GM12878 (cell line): ENCODE measurements at regions not wholly inside any gene's neighbourhood (a gene's known extent, or its start where the extent isn't known, plus 50 kb on each side); places are given as distances from the start of the nearest gene placed in this dataset.

Experiments
- ATAC-seq: fragments of 200-7000 bp; cut with Tn5 transposase; 3 replicates; pipeline ENCODE4 v1.9.1; 2020; ENCODE audit warnings: mild to moderate bottlenecking, moderate library complexity
- BruUV-seq: library from RNA; stranded (reverse); fragments of 400-500 nt; replicated peaks from 2 replicates; lab custom pipeline; 2021; lab: Mats Ljungman, UMichigan
- CTCF ChIA-PET: fragments of 300-600 bp; sonication (Branson Sonifier 250); formaldehyde crosslinking; extraction: SDS; loops from one replicate; lab custom pipeline; 2021; ENCODE audit warnings: inconsistent platforms; lab: Yijun Ruan, JAX
- POLR2A ChIA-PET: fragments of 350-600 bp; formaldehyde crosslinking; extraction: SDS; loops from one replicate; lab custom pipeline; 2021; ENCODE audit warnings: inconsistent platforms; lab: Charles Lee
- RAD21 ChIA-PET: fragments of 300-600 bp; sonication (Branson Sonifier 250); formaldehyde crosslinking; loops from one replicate; lab custom pipeline; 2023; ENCODE audit warnings: antibody characterized with exemption; ENCODE audit not compliant: unreplicated experiment; lab: Charles Lee
- SMC1A ChIA-PET: fragments of 300-600 bp; sonication (Branson Sonifier 250); formaldehyde crosslinking; loops from one replicate; lab custom pipeline; 2023; ENCODE audit not compliant: unreplicated experiment, uncharacterized antibody; lab: Charles Lee
- DNase-seq: peaks from one replicate; pipeline ENCODE4 v3.0.0-alpha.2; 2011; ENCODE audit warnings: low read depth, low spot score
- FAIRE-seq: peaks from 3 replicates; lab custom pipeline; 2011; peaks lifted over from hg19 to GRCh38; lab: Jason Lieb, UNC
- H2AFZ ChIP-seq: 2 replicates; pipeline ENCODE4 v1.6.0; 2011; ENCODE audit warnings: low read depth, low read length, control low read depth; ENCODE audit not compliant: control insufficient read depth
- H3K27ac ChIP-seq: 2 replicates; pipeline ENCODE4 v1.5.1; 2011; ENCODE audit warnings: control low read depth; ENCODE audit not compliant: control insufficient read depth, insufficient read depth
- H3K27me3 ChIP-seq, 2 experiments: replicated peaks in 1 of 2; 2 replicates each; pipeline versions ENCODE4 v1.6.0 to v1.6.1; 2011; ENCODE audit warnings: low read length in 1 of 2; ENCODE audit not compliant: control insufficient read depth in 2 of 2, insufficient read depth in 2 of 2
- H3K36me3 ChIP-seq, 2 experiments: 2 replicates each; pipeline ENCODE4 v1.5.1; 2011; ENCODE audit warnings: low read length in 1 of 2; ENCODE audit not compliant: control insufficient read depth in 2 of 2, insufficient read depth in 2 of 2
- H3K4me1 ChIP-seq: 2 replicates; pipeline ENCODE4 v1.6.1; 2011; ENCODE audit warnings: mild to moderate bottlenecking, low read length, moderate library complexity, mixed read lengths; ENCODE audit not compliant: control insufficient read depth, insufficient read depth
- H3K4me2 ChIP-seq: 2 replicates; pipeline ENCODE4 v1.6.0; 2011; ENCODE audit warnings: control low read depth; ENCODE audit not compliant: control insufficient read depth, insufficient read depth
- H3K4me3 ChIP-seq: fragments of 200-600 bp; sonication (generic); 2 replicates; pipeline ENCODE4 v1.5.1; 2016
- H3K79me2 ChIP-seq: 2 replicates; pipeline ENCODE4 v1.6.0; 2011; ENCODE audit warnings: low read length; ENCODE audit not compliant: control insufficient read depth, insufficient read depth
- H3K9ac ChIP-seq: 2 replicates; pipeline ENCODE4 v1.8.0; 2011; ENCODE audit warnings: low read length, control low read depth, mixed read lengths; ENCODE audit not compliant: control insufficient read depth, insufficient read depth
- H3K9me3 ChIP-seq: replicated peaks from 3 replicates; pipeline ENCODE4 v1.5.1; 2011; ENCODE audit warnings: mild to moderate bottlenecking, low read length; ENCODE audit not compliant: control insufficient read depth, insufficient read depth
- H4K20me1 ChIP-seq: 2 replicates; pipeline ENCODE4 v1.6.0; 2011; ENCODE audit not compliant: control insufficient read depth, insufficient read depth
- BMI1 ChIP-seq: fragments of 450-650 bp; IDR thresholded peaks from 2 replicates; pipeline ENCODE4 v1.6.1; 2016; ENCODE audit warnings: mild to moderate bottlenecking, moderate library complexity, borderline replicate concordance
- CTCF ChIP-seq, 3 experiments: IDR thresholded peaks in 2 of 3; conservative IDR thresholded peaks in 1 of 3; 2 replicates each; pipeline ENCODE4 v1.5.1; 2011; ENCODE audit warnings: low read depth in 3 of 3, low read length in 3 of 3, mild to moderate bottlenecking in 3 of 3, control low read depth in 2 of 3, moderate library complexity in 2 of 3, inconsistent platforms in 1 of 3, mixed read lengths in 1 of 3; ENCODE audit not compliant: control insufficient read depth in 2 of 3, insufficient read depth in 1 of 3; ENCODE audit errors: extremely low read depth in 1 of 3
- HCFC1 ChIP-seq: fragments of 150-350 bp; IDR thresholded peaks from 2 replicates; pipeline ENCODE4 v1.6.1; 2014; ENCODE audit warnings: low read length
- IKZF1 ChIP-seq: fragments of 450-650 bp; conservative IDR thresholded peaks from 2 replicates; pipeline ENCODE4 v1.6.1; 2017; ENCODE audit warnings: antibody characterized with exemption, mild to moderate bottlenecking
- NKRF ChIP-seq: fragments of 450-650 bp; conservative IDR thresholded peaks from 2 replicates; pipeline ENCODE4 v1.6.1; 2017; ENCODE audit warnings: mild to moderate bottlenecking, moderate library complexity
- PML ChIP-seq: IDR thresholded peaks from 2 replicates; pipeline ENCODE4 v1.6.1; 2012; ENCODE audit warnings: low read length, inconsistent platforms
- RAD21 ChIP-seq: IDR thresholded peaks from 2 replicates; pipeline ENCODE4 v1.6.1; 2011; ENCODE audit warnings: mild to moderate bottlenecking, low read depth, low read length, moderate library complexity; ENCODE audit not compliant: insufficient read depth
- RAD51 ChIP-seq: fragments of 450-650 bp; IDR thresholded peaks from 2 replicates; pipeline ENCODE4 v1.6.1; 2016; ENCODE audit warnings: moderate library complexity, mild to moderate bottlenecking, inconsistent platforms
- RCOR1 ChIP-seq: conservative IDR thresholded peaks from 2 replicates; pipeline ENCODE4 v1.6.1; 2012; ENCODE audit warnings: low read depth, low read length, improper control_type of control experiment
- SMARCA5 ChIP-seq: fragments of 450-650 bp; IDR thresholded peaks from 2 replicates; pipeline ENCODE4 v1.6.1; 2017; ENCODE audit warnings: mild to moderate bottlenecking
- SMC3 ChIP-seq: IDR thresholded peaks from 2 replicates; pipeline ENCODE4 v1.6.1; 2011; ENCODE audit warnings: low read length, improper control_type of control experiment, borderline replicate concordance
- SP1 ChIP-seq: IDR thresholded peaks from one replicate; pipeline ENCODE4 v1.6.1; 2011; ENCODE audit warnings: low read depth, low read length
- SPI1 ChIP-seq: IDR thresholded peaks from 2 replicates; pipeline ENCODE4 v1.6.1; 2011; ENCODE audit warnings: low read depth, mild to moderate bottlenecking, low read length, moderate library complexity, borderline replicate concordance; ENCODE audit not compliant: insufficient read depth
- TCF7 ChIP-seq: IDR thresholded peaks from 2 replicates; pipeline ENCODE4 v1.6.1; 2014; ENCODE audit warnings: antibody characterized with exemption, borderline replicate concordance
- ZBTB4 ChIP-seq: fragments of 450-650 bp; formaldehyde crosslinking; IDR thresholded peaks from 2 replicates; pipeline ENCODE4 v1.4.0; 2022; ENCODE audit warnings: mild to moderate bottlenecking, moderate library complexity
- ZNF207 ChIP-seq: fragments of 450-650 bp; IDR thresholded peaks from 2 replicates; pipeline ENCODE4 v1.6.1; 2014; ENCODE audit warnings: antibody characterized with exemption, mild to moderate bottlenecking, borderline replicate concordance
- WGBS: methylation state at CpG from one replicate; pipeline ENCODE4 v1.1.6; 2016; ENCODE audit warnings: low lambda C conversion rate; ENCODE audit not compliant: insufficient replicate concordance, insufficient coverage; ENCODE audit errors: missing lambda C conversion rate; 5-methylcytosine and 5-hydroxymethylcytosine counted together
- in situ Hi-C: fragments of 300-500 bp; cut with MboI; formaldehyde crosslinking; loops from 9 replicates; pipeline ENCODE4 v1.14.3; 2018; ENCODE audit warnings: mixed read lengths
- intact Hi-C: fragments of 100-400 bp; cut with micrococcal nuclease; formaldehyde crosslinking; loops from one replicate; pipeline ENCODE4 v1.14.2; 2022; ENCODE audit not compliant: unreplicated experiment

- no peak for TF ChIP-seq NKRF
Observed at GRCh38 chr14:76643887-76644286, 117.4 kb upstream of the VASH1 start (continued).

GRCh38 chr14:76644855-76645518 lies 116.3 kb upstream of the VASH1 start:
- H3K36me3 ChIP-seq, result no peaks in the 10 kb centered on the region
- no peaks in the 10 kb centered on the region for H3K79me2 ChIP-seq
- ChIA-PET SMC1A (interaction anchor here (0.7 to 1.6 kb wide), 10 partner anchors 49 to 747 kb away, joined by 3 to 4 read pairs (median 3); no protein-coding TSS in a partner anchor), POLR2A (no interaction called here), CTCF (interaction anchor here (0.7 to 4.5 kb wide), 16 partner anchors 10 to 936 kb away, joined by 3 to 38 read pairs (median 4); no protein-coding TSS in a partner anchor), RAD21 (interaction anchor here (1.1 to 1.4 kb wide), 3 partner anchors 189 to 258 kb away, joined by 3 to 5 read pairs (median 3); no protein-coding TSS in a partner anchor)
- WGBS, result 4% methylated on average over 13 of the region's 13 CpGs
- no peak overlapping the region for H3K4me3 ChIP-seq
- H2AFZ ChIP-seq, result no peak overlapping the region
- no peaks in the 10 kb centered on the region for H3K4me1 ChIP-seq
- no peak overlapping the region for H3K4me2 ChIP-seq
- no peaks in the 10 kb centered on the region for H3K9me3 ChIP-seq
- in situ Hi-C loops, result loop anchor here (5.0 kb wide), 2 partner anchors 188 to 593 kb away; no protein-coding TSS in a partner anchor
- no peaks in the 10 kb centered on the region for H4K20me1 ChIP-seq
- no peaks in the 10 kb centered on the region for H3K27me3 ChIP-seq
- no TSS peak for BruUV-seq
- FAIRE-seq, result no peak
- intact Hi-C loops, result loop anchor here (1.0 to 10.0 kb wide), 4 partner anchors 130 to 933 kb away; no protein-coding TSS in a partner anchor
- H3K27ac ChIP-seq, result no peak overlapping the region
- no peak overlapping the region for H3K9ac ChIP-seq
- peak; percentile 72 for ATAC-seq
- DNase-seq, result no peak
- no peak for TF ChIP-seq SPI1
- no peak for TF ChIP-seq HCFC1
- no peak for TF ChIP-seq SP1
- peak; percentile 57; the same call in 1 of the 2 replicates for TF ChIP-seq SMC3
- TF ChIP-seq RAD21, result peak; percentile 74
- no peak for TF ChIP-seq ZNF207
- TF ChIP-seq BMI1, result no peak
- TF ChIP-seq TCF7, result no peak
- TF ChIP-seq ZBTB4 (CRISPR knock-in tag), result no peak
- TF ChIP-seq PML, result no peak
- no peak for TF ChIP-seq SMARCA5
- TF ChIP-seq RAD51, result no peak
- peak; percentile 58 to 77 (median 65) for TF ChIP-seq CTCF (IDR thresholded peaks at IDR 0.05 in 2 of 3, conservative IDR thresholded peaks at IDR 0.05 in 1 of 3; ENCODE audit: control insufficient read depth in 2 of 3, extremely low read depth in 1 of 3, insufficient read depth in 1 of 3, low read depth in 3 of 3, low read length in 3 of 3)
- TF ChIP-seq RCOR1, result no peak
- peak; percentile 19; the same call in 1 of the 2 replicates for TF ChIP-seq IKZF1
